ENCODE measurements at regions not wholly inside any gene's neighbourhood (a gene's known extent, or its start where the extent isn't known, plus 50 kb on each side); places are given as distances from the start of the nearest gene placed in this dataset.
A peak's percentile ranks its signal among the peaks of the same experiment; 100 is the strongest.

GRCh38 chr18:56302156-56302555 lies 336.2 kb downstream of the TXNL1 start:
- DNase-seq (ENCODE audit: low read depth in 2 of 2): no peak
- Histone ChIP-seq H3K27me3 (ENCODE audit: control insufficient read depth, insufficient read depth, low read length) (no peaks in the 10 kb centered on the region), H2AFZ (ENCODE audit: low read length) (no peak overlapping the region), H4K20me1 (ENCODE audit: control insufficient read depth, extremely low read depth, insufficient read depth, low read length) (no peaks in the 10 kb centered on the region), H3K4me1 (ENCODE audit: control insufficient read depth, extremely low read depth, insufficient read depth, low read length) (no peaks in the 10 kb centered on the region), H3K9ac (ENCODE audit: insufficient read depth, low read length) (no peak overlapping the region), H3K4me2 (ENCODE audit: extremely low read depth, insufficient read depth, low read length) (no peak overlapping the region), H3K79me2 (ENCODE audit: control insufficient read depth, insufficient read depth, low read length) (no peaks in the 10 kb centered on the region), H3K27ac (ENCODE audit: insufficient read depth, low read length) (no peak overlapping the region), H3K36me3 (ENCODE audit: control insufficient read depth, insufficient read depth, low read length) (no peaks in the 10 kb centered on the region), H3K4me3 (replicated peaks in 1 of 4; ENCODE audit: control extremely low read depth in 1 of 4, insufficient read depth in 1 of 4, low read depth in 3 of 4, low read length in 4 of 4) (no peak overlapping the region), H3K9me3 (ENCODE audit: control insufficient read depth, insufficient read depth, low read depth, low read length) (no peaks in the 10 kb centered on the region)
- TF ChIP-seq, protein P1, sequence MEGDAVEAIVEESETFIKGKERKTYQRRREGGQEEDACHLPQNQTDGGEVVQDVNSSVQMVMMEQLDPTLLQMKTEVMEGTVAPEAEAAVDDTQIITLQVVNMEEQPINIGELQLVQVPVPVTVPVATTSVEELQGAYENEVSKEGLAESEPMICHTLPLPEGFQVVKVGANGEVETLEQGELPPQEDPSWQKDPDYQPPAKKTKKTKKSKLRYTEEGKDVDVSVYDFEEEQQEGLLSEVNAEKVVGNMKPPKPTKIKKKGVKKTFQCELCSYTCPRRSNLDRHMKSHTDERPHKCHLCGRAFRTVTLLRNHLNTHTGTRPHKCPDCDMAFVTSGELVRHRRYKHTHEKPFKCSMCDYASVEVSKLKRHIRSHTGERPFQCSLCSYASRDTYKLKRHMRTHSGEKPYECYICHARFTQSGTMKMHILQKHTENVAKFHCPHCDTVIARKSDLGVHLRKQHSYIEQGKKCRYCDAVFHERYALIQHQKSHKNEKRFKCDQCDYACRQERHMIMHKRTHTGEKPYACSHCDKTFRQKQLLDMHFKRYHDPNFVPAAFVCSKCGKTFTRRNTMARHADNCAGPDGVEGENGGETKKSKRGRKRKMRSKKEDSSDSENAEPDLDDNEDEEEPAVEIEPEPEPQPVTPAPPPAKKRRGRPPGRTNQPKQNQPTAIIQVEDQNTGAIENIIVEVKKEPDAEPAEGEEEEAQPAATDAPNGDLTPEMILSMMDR (conservative IDR thresholded peaks at IDR 0.05 in 1 of 2, IDR thresholded peaks at IDR 0.05 in 1 of 2; ENCODE audit: low read depth in 1 of 2, low read length in 2 of 2): no peak
- TF ChIP-seq EZH2 (IDR thresholded peaks at IDR 0.05; ENCODE audit: low read length, missing control alignments): no peak

DNA sequence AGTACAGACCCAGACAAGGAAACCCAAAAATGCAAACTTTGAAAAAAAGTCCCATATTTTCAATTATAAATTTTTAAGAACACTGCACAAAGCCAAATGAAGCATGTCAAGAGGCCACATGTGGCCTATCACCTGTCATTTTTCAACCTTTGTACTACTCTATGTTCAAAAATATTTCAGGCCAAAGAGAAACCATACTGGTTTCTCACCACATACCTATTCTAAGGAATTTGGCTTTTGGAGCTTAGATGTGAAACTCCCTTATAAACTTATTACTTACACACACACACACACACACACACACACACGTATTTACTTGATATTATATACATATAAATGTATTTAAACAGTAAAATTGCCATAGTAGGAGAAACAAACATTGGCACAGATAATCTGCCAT lies 338.7 kb downstream of the TXNL1 start:
- no peak overlapping the region for H2AFZ ChIP-seq (ENCODE audit: low read length)
- no peak overlapping the region for H3K4me2 ChIP-seq (ENCODE audit: extremely low read depth, insufficient read depth, low read length)
- no peak overlapping the region for H3K9ac ChIP-seq (ENCODE audit: insufficient read depth, low read length)
- H3K36me3 ChIP-seq (ENCODE audit: control insufficient read depth, insufficient read depth, low read length): no peaks in the 10 kb centered on the region
- H3K27ac ChIP-seq (ENCODE audit: insufficient read depth, low read length): no peak overlapping the region
- H4K20me1 ChIP-seq (ENCODE audit: control insufficient read depth, extremely low read depth, insufficient read depth, low read length): no peaks in the 10 kb centered on the region
- H3K9me3 ChIP-seq (ENCODE audit: control insufficient read depth, insufficient read depth, low read depth, low read length): no peaks in the 10 kb centered on the region
- no peak for DNase-seq (ENCODE audit: low read depth in 2 of 2)
- no peaks in the 10 kb centered on the region for H3K27me3 ChIP-seq (ENCODE audit: control insufficient read depth, insufficient read depth, low read length)
- H3K4me1 ChIP-seq (ENCODE audit: control insufficient read depth, extremely low read depth, insufficient read depth, low read length): no peaks in the 10 kb centered on the region
- no peak overlapping the region for H3K4me3 ChIP-seq (replicated peaks in 1 of 4; ENCODE audit: control extremely low read depth in 1 of 4, insufficient read depth in 1 of 4, low read depth in 3 of 4, low read length in 4 of 4)
- H3K79me2 ChIP-seq (ENCODE audit: control insufficient read depth, insufficient read depth, low read length): no peaks in the 10 kb centered on the region
- TF ChIP-seq, protein P1 (conservative IDR thresholded peaks at IDR 0.05 in 1 of 2, IDR thresholded peaks at IDR 0.05 in 1 of 2; ENCODE audit: low read depth in 1 of 2, low read length in 2 of 2): no peak
- TF ChIP-seq EZH2 (IDR thresholded peaks at IDR 0.05; ENCODE audit: low read length, missing control alignments): no peak

DNA sequence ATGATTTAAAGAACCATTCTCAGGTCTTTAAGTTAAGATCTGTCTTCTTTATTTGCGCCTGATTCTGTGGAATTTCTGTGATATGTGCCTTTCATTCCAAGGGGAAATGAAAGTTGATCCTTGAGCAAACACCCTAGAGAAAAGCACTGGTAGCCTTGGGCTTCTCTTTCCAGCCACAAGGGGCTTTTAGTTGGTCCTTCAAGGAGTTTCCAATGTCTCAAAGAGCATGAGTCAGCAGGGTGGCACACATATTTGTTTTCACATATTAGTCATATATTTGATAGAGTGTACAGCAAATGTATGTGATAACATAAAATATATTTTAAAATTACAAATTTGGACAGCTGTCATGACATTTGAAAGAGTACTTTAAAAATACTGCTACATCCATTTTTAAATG lies 339.5 kb downstream of the TXNL1 start:
- Histone ChIP-seq H3K27me3 (ENCODE audit: control insufficient read depth, insufficient read depth, low read length) (no peaks in the 10 kb centered on the region), H3K4me3 (replicated peaks in 1 of 4; ENCODE audit: control extremely low read depth in 1 of 4, insufficient read depth in 1 of 4, low read depth in 3 of 4, low read length in 4 of 4) (no peak overlapping the region), H3K79me2 (ENCODE audit: control insufficient read depth, insufficient read depth, low read length) (no peaks in the 10 kb centered on the region), H2AFZ (ENCODE audit: low read length) (no peak overlapping the region), H3K36me3 (ENCODE audit: control insufficient read depth, insufficient read depth, low read length) (no peaks in the 10 kb centered on the region), H4K20me1 (ENCODE audit: control insufficient read depth, extremely low read depth, insufficient read depth, low read length) (no peaks in the 10 kb centered on the region), H3K4me1 (ENCODE audit: control insufficient read depth, extremely low read depth, insufficient read depth, low read length) (no peaks in the 10 kb centered on the region), H3K9ac (ENCODE audit: insufficient read depth, low read length) (no peak overlapping the region), H3K9me3 (ENCODE audit: control insufficient read depth, insufficient read depth, low read depth, low read length) (no peaks in the 10 kb centered on the region), H3K27ac (ENCODE audit: insufficient read depth, low read length) (no peak overlapping the region), H3K4me2 (ENCODE audit: extremely low read depth, insufficient read depth, low read length) (no peak overlapping the region)
- DNase-seq (ENCODE audit: low read depth in 2 of 2): peak; percentile 37 to 56
- TF ChIP-seq, protein P1 (conservative IDR thresholded peaks at IDR 0.05 in 1 of 2, IDR thresholded peaks at IDR 0.05 in 1 of 2; ENCODE audit: low read depth in 1 of 2, low read length in 2 of 2): peak; percentile 10 to 36
- no peak for TF ChIP-seq EZH2 (IDR thresholded peaks at IDR 0.05; ENCODE audit: low read length, missing control alignments)

All from fibroblast of lung (primary cell).